Naive B cell (primary cell): ENCODE measurements at regions not wholly inside any gene's neighbourhood (a gene's known extent, or its start where the extent isn't known, plus 50 kb on each side); places are given as distances from the start of the nearest gene placed in this dataset.
"Not testable (repeated sequence)": the region's sequence is repeated elsewhere in the genome, so short reads cannot be mapped to it uniquely, and the experiment has no call there.

Experiments used
- ATAC-seq, 2 donors: fragments of 150-1000 bp; cut with Tn5 transposase; 2 replicates each; pipeline ENCODE4 v1.10.0; 2021; ENCODE audit warnings: low read depth in 2 of 2, mild to moderate bottlenecking in 2 of 2, moderate library complexity in 2 of 2
- DNase-seq: peaks from one replicate; pipeline ENCODE4 v3.0.0; 2022
- H3K27ac Mint-ChIP-seq, 6 donors: one replicate each; pipeline ENCODE4 v1.8.0; 2020 to 2022; ENCODE audit warnings: mild to moderate bottlenecking in 6 of 6, mixed read lengths in 6 of 6, moderate library complexity in 5 of 6, inconsistent platforms in 2 of 6
- H3K27me3 Mint-ChIP-seq, 3 donors: one replicate each; pipeline ENCODE4 v1.8.0; 2021 to 2022; ENCODE audit warnings: mixed read lengths in 3 of 3, mild to moderate bottlenecking in 1 of 3
- H3K36me3 Mint-ChIP-seq, 2 donors: one replicate each; pipeline ENCODE4 v1.8.0; 2020 to 2022; ENCODE audit warnings: mixed read lengths in 2 of 2, inconsistent platforms in 1 of 2, mild to moderate bottlenecking in 1 of 2
- H3K4me1 Mint-ChIP-seq, 3 donors: one replicate each; pipeline ENCODE4 v1.8.0; 2020 to 2022; ENCODE audit warnings: mixed read lengths in 3 of 3, inconsistent platforms in 1 of 3, mild to moderate bottlenecking in 1 of 3, moderate library complexity in 1 of 3
- H3K4me3 Mint-ChIP-seq, 8 donors: one replicate each; pipeline ENCODE4 v1.8.0; 2020 to 2022; ENCODE audit warnings: mild to moderate bottlenecking in 8 of 8, mixed read lengths in 8 of 8, moderate library complexity in 8 of 8, inconsistent platforms in 2 of 8
- H3K9me3 Mint-ChIP-seq, 7 donors: one replicate each; pipeline ENCODE4 v1.8.0; 2020 to 2022; ENCODE audit warnings: mixed read lengths in 7 of 7, mild to moderate bottlenecking in 5 of 7, inconsistent platforms in 2 of 7, moderate library complexity in 1 of 7

GRCh38 chr2:221726894-221727513 is 154.9 kb upstream of the EPHA4 start:
- H3K36me3 Mint-ChIP-seq = no peaks in the 10 kb centered on the region
- H3K4me1 Mint-ChIP-seq = no peaks in the 10 kb centered on the region
- H3K27me3 Mint-ChIP-seq = no peaks in the 10 kb centered on the region
- DNase-seq (no peak), ATAC-seq (no peak)
- peaks cover 3 to 22% (median 8%) of the 10 kb centered on the region in 7 donors for H3K9me3 Mint-ChIP-seq
- H3K4me3 Mint-ChIP-seq = no peak overlapping the region
- H3K27ac Mint-ChIP-seq = no peak overlapping the region

DNA sequence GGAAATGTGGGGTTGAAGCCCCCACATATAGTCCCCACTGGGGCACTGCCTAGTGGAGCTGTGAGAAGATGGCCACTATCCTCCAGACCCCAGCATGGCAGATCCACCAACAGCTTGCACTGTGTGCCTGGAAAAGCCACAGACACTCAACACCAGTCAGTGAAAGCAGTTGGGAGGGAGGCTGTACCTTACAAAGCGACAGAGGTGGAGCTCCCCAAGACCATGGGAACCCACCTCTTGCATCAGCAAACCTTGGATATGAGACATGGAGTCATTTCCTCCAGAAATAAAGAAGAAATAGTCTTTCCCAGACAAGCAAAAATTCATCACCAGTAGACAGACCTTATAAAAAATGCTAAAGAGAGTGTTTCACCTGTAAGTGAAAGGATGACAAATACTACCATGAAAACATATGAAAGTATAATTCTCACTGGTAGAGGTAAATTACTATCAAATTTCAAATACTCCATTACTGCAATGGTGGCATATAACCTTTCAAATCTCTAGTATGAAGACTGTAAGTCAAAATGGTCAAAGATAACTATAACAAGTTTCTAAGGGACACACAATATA is 152.6 kb upstream of the EPHA4 start:
- no peak overlapping the region for H3K4me3 Mint-ChIP-seq
- DNase-seq (no peak), ATAC-seq (no peak)
- peak overlapping the region in 1 of 6 donors; percentile 32 for H3K27ac Mint-ChIP-seq
- peaks cover 2 to 20% (median 8%) of the 10 kb centered on the region in 7 donors for H3K9me3 Mint-ChIP-seq
- no peaks in the 10 kb centered on the region for H3K36me3 Mint-ChIP-seq
- no peaks in the 10 kb centered on the region for H3K4me1 Mint-ChIP-seq
- H3K27me3 Mint-ChIP-seq = no peaks in the 10 kb centered on the region

DNA sequence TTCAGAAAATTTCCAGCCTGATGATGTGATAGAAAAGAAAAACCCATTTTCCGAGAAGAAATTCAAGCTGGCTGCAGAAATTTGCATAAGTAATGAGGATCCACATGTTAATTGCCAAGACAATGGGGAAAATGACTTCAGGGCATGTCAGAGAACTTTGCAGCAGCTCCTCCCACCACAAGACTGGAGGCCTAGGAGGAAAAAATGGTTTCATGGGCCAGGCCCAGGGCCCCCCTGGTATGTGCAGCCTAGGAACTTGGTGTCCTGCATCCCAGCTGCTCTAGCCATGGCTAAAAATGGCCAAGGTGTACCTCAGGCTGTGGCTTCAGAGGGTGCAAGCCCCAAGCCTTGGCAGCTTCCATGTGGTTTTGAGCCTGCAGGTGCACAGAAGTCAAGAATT is 152.0 kb upstream of the EPHA4 start:
- not testable (repeated sequence) for DNase-seq, H3K4me3 Mint-ChIP-seq, H3K27ac Mint-ChIP-seq, ATAC-seq, H3K4me1 Mint-ChIP-seq, H3K36me3 Mint-ChIP-seq, H3K27me3 Mint-ChIP-seq
- H3K9me3 Mint-ChIP-seq = peaks cover 2 to 22% (median 8%) of the 10 kb centered on the region in 7 donors

- no peak overlapping the region for H3K4me3 Mint-ChIP-seq
- H3K4me1 Mint-ChIP-seq = no peaks in the 10 kb centered on the region
- peaks cover 0 to 12% (median 3%) of the 10 kb centered on the region in 7 donors for H3K9me3 Mint-ChIP-seq
- no peak for ATAC-seq
- no peak for DNase-seq
- H3K36me3 Mint-ChIP-seq = no peaks in the 10 kb centered on the region
- H3K27me3 Mint-ChIP-seq = no peaks in the 10 kb centered on the region
- no peak overlapping the region for H3K27ac Mint-ChIP-seq
Measured at GRCh38 chr2:221716426-221717303, 144.6 kb upstream of the EPHA4 start.

DNA sequence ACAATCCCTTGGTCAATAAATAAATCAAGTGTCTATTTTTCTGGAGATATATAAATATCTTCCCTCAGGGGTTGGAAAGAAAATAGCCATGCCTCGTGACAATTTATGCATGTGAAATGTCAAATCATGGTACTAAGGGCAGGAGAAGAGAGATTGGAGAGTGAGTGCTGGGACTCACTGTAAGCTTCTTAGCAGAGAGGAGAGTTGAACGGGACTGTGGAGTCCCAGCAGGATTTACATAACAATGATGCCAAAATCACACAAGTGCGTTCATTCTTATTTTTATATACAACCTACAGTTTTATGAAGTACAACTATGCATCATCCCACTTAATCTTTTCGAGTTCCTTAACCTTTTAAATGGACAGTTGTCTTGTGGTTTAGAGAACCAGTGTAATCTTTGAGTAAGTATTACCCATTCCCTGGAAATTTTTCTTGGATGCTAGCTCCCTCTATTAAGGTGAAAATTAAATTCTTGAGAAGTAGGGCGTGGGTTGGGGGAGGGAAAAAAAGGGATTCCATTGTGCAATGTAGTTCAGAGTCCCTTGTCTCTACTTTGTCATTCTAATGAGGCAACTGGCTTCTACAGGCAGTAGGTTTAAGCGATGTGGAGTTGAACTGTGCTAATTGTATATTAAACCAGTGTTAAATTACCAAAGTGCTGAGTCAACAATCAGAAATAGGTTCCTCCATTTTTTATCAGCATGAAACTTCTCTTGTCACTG is 143.6 kb upstream of the EPHA4 start:
- Mint-ChIP-seq H3K36me3 (no peaks in the 10 kb centered on the region), H3K4me3 (no peak overlapping the region), H3K9me3 (peaks cover 0 to 12% (median 3%) of the 10 kb centered on the region in 7 donors), H3K4me1 (no peaks in the 10 kb centered on the region), H3K27me3 (no peaks in the 10 kb centered on the region), H3K27ac (no peak overlapping the region)
- DNase-seq (no peak), ATAC-seq (no peak)

DNA sequence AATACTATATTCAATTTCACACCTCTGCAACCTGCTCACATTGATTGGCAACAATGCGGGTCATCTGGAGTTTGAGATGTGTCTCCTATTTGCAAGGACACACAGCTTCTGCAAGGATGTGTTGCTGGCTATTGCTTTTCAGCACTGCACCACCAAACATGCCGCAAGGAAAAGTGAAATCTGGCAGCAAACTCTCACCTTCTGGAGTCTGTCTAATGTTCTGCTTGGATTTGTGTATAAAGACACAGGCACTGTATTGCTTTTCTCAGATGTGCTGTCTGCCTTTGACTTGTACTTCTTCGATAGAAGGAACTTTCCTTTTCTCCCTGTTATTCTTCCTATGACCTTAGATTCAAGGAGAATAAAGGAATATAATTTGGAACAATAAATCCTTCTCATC is 138.6 kb upstream of the EPHA4 start:
- H3K9me3 Mint-ChIP-seq = peaks cover 0 to 7% (median 2%) of the 10 kb centered on the region in 7 donors
- H3K36me3 Mint-ChIP-seq = no peaks in the 10 kb centered on the region
- DNase-seq (no peak), ATAC-seq (no peak)
- H3K27me3 Mint-ChIP-seq = no peaks in the 10 kb centered on the region
- H3K4me1 Mint-ChIP-seq = no peaks in the 10 kb centered on the region
- H3K4me3 Mint-ChIP-seq = no peak overlapping the region
- no peak overlapping the region for H3K27ac Mint-ChIP-seq

DNA sequence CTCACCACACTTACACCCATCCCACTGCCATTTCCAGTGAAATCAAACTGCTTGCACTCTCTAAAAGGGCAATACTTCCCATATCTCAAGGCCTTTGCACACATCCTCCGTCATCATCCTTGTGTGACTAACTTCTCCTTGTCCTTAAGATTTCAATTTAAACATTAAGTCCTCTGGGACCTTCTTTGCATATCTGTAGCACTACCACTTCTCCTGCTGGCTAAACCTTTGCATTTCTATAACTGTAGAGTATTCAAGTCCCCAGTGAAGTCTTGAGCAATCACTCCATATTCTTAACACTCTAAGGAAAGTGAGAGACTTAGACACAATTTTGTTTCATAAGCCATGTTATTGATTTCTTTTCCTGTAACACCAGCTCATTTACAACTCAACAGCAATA is 136.8 kb upstream of the EPHA4 start:
- no peak for ATAC-seq
- Mint-ChIP-seq H3K27me3 (no peaks in the 10 kb centered on the region), H3K4me3 (no peak overlapping the region), H3K9me3 (peaks cover 0 to 5% (median 2%) of the 10 kb centered on the region in 7 donors), H3K36me3 (no peaks in the 10 kb centered on the region), H3K4me1 (no peaks in the 10 kb centered on the region), H3K27ac (no peak overlapping the region)
- DNase-seq = no peak

DNA sequence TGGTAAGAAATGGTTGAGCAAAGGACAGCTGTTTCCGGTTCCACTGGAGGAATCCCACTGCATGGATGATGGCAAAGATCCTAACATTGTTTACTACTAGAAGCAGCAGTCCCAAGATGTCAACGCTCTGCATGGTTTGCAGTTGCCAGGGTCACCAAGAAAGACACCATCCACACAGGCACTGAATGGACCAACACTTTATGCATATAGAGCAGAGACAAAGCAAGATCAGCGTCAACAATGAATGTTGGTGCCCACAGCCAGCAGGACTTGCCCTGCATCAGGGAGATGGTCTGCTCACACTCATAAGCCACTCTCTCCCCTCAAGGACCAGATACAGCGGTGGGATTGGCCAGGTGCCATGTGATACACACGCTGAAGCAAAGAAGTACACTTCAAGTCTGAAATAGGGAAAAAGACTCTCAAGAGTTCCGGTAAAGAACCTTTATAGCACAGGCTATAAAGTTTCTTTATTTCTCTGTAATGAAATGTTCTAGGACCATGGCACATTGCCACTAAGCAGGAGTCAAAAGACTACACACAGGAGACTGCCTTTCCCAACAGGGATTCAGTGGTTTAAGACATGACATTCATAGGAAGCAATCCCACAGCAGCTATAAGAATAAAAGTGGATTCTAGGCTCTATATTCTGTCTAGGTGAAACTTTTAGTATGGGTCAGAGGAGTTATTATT is 133.2 kb upstream of the EPHA4 start:
- H3K4me3 Mint-ChIP-seq = no peak overlapping the region
- no peaks in the 10 kb centered on the region for H3K27me3 Mint-ChIP-seq
- no peaks in the 10 kb centered on the region for H3K36me3 Mint-ChIP-seq
- DNase-seq (no peak), ATAC-seq (no peak)
- H3K9me3 Mint-ChIP-seq = peaks cover 0 to 3% (median 2%) of the 10 kb centered on the region in 7 donors
- H3K27ac Mint-ChIP-seq = no peak overlapping the region
- no peaks in the 10 kb centered on the region for H3K4me1 Mint-ChIP-seq

DNA sequence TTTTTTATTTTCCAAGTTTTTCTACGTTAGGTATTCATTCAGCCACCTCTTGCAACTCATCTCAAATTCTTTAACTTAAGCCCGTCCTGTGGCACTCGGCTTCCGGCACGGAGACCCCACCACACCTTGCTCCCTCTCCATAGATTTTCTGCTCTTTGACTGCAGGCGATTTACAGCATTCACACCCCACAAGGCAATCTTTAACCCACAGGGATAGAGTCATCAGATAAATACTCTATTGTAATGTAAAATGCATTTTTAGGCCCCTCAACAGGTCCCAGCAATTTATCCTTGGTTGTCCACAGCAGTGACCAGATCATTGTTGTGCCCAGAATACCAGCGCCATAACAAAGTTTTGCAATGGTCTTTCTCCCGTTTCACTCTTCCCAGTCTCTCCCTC is 132.3 kb upstream of the EPHA4 start:
- no peak overlapping the region for H3K4me3 Mint-ChIP-seq
- H3K9me3 Mint-ChIP-seq = peaks cover 0 to 6% (median 2%) of the 10 kb centered on the region in 7 donors
- H3K4me1 Mint-ChIP-seq = no peaks in the 10 kb centered on the region
- no peaks in the 10 kb centered on the region for H3K36me3 Mint-ChIP-seq
- H3K27me3 Mint-ChIP-seq = no peaks in the 10 kb centered on the region
- no peak overlapping the region for H3K27ac Mint-ChIP-seq
- DNase-seq (no peak), ATAC-seq (no peak)

- peaks cover 0 to 8% (median 1%) of the 10 kb centered on the region in 7 donors for H3K9me3 Mint-ChIP-seq
- H3K4me3 Mint-ChIP-seq = no peak overlapping the region
- DNase-seq (no peak), ATAC-seq (no peak)
- H3K27me3 Mint-ChIP-seq = no peaks in the 10 kb centered on the region
- no peak overlapping the region for H3K27ac Mint-ChIP-seq
- no peaks in the 10 kb centered on the region for H3K4me1 Mint-ChIP-seq
- no peaks in the 10 kb centered on the region for H3K36me3 Mint-ChIP-seq
Measured at GRCh38 chr2:221693365-221693764, 121.3 kb upstream of the EPHA4 start.

- DNase-seq = no peak
- Mint-ChIP-seq H3K4me3 (no peak overlapping the region), H3K27me3 (no peaks in the 10 kb centered on the region), H3K27ac (no peak overlapping the region), H3K9me3 (peaks cover 0 to 8% (median 0%) of the 10 kb centered on the region in 7 donors), H3K4me1 (no peaks in the 10 kb centered on the region), H3K36me3 (no peaks in the 10 kb centered on the region)
- no peak for ATAC-seq
Measured at GRCh38 chr2:221691571-221691970, 119.5 kb upstream of the EPHA4 start.

DNA sequence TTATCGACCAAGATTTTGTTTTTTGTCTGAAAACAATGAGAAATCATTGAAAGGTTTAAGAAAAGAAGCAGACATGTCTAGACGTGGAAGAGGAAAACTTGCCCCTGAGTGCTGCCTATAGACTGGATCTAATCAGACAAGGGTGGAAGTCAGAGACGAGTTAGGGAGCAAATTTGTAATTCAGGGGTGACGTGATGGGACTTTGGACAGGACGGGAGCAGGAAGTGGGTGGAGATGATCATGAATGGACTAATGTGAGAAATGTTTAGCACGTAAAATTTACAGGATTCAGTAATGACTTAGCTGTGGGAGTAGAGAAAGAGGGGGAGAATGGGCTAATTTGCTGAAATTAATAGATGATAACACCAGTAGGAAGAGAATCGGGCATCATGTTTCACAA is 117.0 kb upstream of the EPHA4 start:
- Mint-ChIP-seq H3K27ac (no peak overlapping the region), H3K4me3 (no peak overlapping the region)

DNA sequence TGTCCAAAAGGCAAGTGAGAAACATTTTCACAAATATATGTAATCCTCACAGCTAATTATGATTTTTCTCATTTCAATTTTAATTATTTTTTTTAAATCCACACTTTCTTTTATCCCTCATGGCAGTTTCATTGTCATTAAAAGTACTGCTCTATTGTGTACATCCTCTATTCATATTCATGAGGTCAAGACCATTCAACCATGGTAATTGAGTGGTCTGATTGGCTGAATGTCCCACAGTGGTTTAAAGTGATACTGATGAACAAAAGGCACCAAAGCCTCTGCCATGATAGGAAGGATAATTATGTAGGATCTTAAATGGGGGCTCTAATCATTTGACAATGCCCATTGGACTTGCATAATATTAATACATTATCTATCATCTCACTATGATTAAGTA is 108.4 kb upstream of the EPHA4 start:
- no peaks in the 10 kb centered on the region for H3K4me1 Mint-ChIP-seq
- no peaks in the 10 kb centered on the region for H3K9me3 Mint-ChIP-seq
- H3K36me3 Mint-ChIP-seq = no peaks in the 10 kb centered on the region

More for the DNA sequence above, 117.0 kb upstream of the EPHA4 start:
- H3K36me3 Mint-ChIP-seq = no peaks in the 10 kb centered on the region
- no peak for DNase-seq
- peaks cover 0 to 8% (median 0%) of the 10 kb centered on the region in 7 donors for H3K9me3 Mint-ChIP-seq
- H3K27me3 Mint-ChIP-seq = no peaks in the 10 kb centered on the region
- no peak for ATAC-seq
- no peaks in the 10 kb centered on the region for H3K4me1 Mint-ChIP-seq

More for the DNA sequence above, 108.4 kb upstream of the EPHA4 start:
- no peak for DNase-seq
- Mint-ChIP-seq H3K4me3 (no peak overlapping the region), H3K27ac (no peak overlapping the region), H3K27me3 (peaks cover 0 to 1% (median 0%) of the 10 kb centered on the region in 3 donors)
- no peak for ATAC-seq
